Stimulated activated effector memory CD8-positive, alpha-beta T cell treated with anti-CD3 and anti-CD28 coated beads, Interleukin-12 subunit alpha, Interleukin-12 subunit beta, amount 100 ng/mL, for 72 hours (primary cell): ENCODE measurements at regions not wholly inside any gene's neighbourhood (a gene's known extent, or its start where the extent isn't known, plus 50 kb on each side); places are given as distances from the start of the nearest gene placed in this dataset.

Experiments
- ATAC-seq: fragments of 150-1000 bp; cut with Tn5 transposase; 2 replicates; pipeline ENCODE4 v1.10.0; 2021
- DNase-seq, 2 donors: peaks; one replicate each; pipeline ENCODE4 v3.0.0; 2021 to 2022; ENCODE audit warnings: low spot score in 2 of 2
- H3K27ac Mint-ChIP-seq: one replicate; pipeline ENCODE4 v1.8.0; 2022; ENCODE audit warnings: mild to moderate bottlenecking, mixed read lengths
- H3K36me3 Mint-ChIP-seq: one replicate; pipeline ENCODE4 v1.8.0; 2022; ENCODE audit warnings: mild to moderate bottlenecking, mixed read lengths
- H3K4me1 Mint-ChIP-seq: one replicate; pipeline ENCODE4 v1.8.0; 2022; ENCODE audit warnings: mixed read lengths
- H3K4me3 Mint-ChIP-seq: one replicate; pipeline ENCODE4 v1.8.0; 2022; ENCODE audit warnings: mild to moderate bottlenecking, mixed read lengths
- H3K9me3 Mint-ChIP-seq: one replicate; pipeline ENCODE4 v1.8.0; 2022; ENCODE audit warnings: mixed read lengths

DNA sequence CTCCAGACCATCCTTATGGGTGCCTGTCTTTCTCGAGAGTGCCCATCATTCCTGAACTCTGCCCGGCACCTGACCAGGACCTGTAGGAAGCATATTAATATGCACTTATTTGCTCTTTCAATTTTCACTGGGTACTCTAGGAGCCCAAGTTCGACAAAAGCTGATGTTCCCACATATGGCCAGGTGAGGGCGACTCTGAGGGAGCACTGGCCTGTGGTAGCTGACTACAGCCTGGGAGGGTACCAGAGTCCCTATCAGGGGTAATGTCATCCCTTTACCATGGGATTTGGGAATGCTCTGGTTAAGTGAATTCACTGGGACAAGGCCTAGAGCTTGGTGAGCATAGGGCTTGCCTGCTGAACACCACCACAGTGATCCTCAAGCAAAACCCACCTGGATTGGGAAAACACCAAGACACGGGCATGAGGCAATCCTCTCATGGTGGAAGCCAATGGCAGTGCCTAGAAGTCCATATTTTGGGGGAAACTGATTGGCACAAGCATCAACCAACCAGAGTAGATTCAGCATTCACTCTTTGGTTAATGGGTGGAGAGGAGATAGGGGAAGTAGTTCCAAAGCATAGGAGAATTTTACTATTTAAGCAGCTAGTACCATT lies 112.2 kb downstream of the MTX3 start:
- H3K9me3 Mint-ChIP-seq, result no peaks in the 10 kb centered on the region
- no peaks in the 10 kb centered on the region for H3K4me1 Mint-ChIP-seq
- no peaks in the 10 kb centered on the region for H3K36me3 Mint-ChIP-seq
- H3K27ac Mint-ChIP-seq, result no peak overlapping the region
- DNase-seq, result peak; percentile 24 to 75
- ATAC-seq, result peak; percentile 69
- no peak overlapping the region for H3K4me3 Mint-ChIP-seq

GRCh38 chr5:79878136-79878679 lies 112.9 kb downstream of the MTX3 start:
- ATAC-seq (no peak), DNase-seq (peak in 1 of 2 donors; percentile 8)
- no peaks in the 10 kb centered on the region for H3K4me1 Mint-ChIP-seq
- H3K27ac Mint-ChIP-seq, result no peak overlapping the region
- no peaks in the 10 kb centered on the region for H3K36me3 Mint-ChIP-seq
- no peaks in the 10 kb centered on the region for H3K9me3 Mint-ChIP-seq
- no peak overlapping the region for H3K4me3 Mint-ChIP-seq

- Mint-ChIP-seq H3K9me3 (no peaks in the 10 kb centered on the region), H3K4me3 (no peak overlapping the region)
These were observed 114.6 kb downstream of the MTX3 start for GRCh38 chr5:79876456-79876855.

GRCh38 chr5:79875230-79875629 lies 115.8 kb downstream of the MTX3 start:
- no peaks in the 10 kb centered on the region for H3K4me1 Mint-ChIP-seq
- no peaks in the 10 kb centered on the region for H3K36me3 Mint-ChIP-seq
- ATAC-seq (no peak), DNase-seq (peak in 1 of 2 donors; percentile 34)
- no peak overlapping the region for H3K4me3 Mint-ChIP-seq
- no peaks in the 10 kb centered on the region for H3K9me3 Mint-ChIP-seq
- H3K27ac Mint-ChIP-seq, result no peak overlapping the region

More at GRCh38 chr5:79876456-79876855, 114.6 kb downstream of the MTX3 start:
- DNase-seq (no peak), ATAC-seq (no peak)
- Mint-ChIP-seq H3K36me3 (no peaks in the 10 kb centered on the region), H3K4me1 (no peaks in the 10 kb centered on the region), H3K27ac (no peak overlapping the region)

- ATAC-seq (no peak), DNase-seq (peak in 1 of 2 donors; percentile 30)
- Mint-ChIP-seq H3K27ac (no peak overlapping the region), H3K36me3 (no peaks in the 10 kb centered on the region), H3K9me3 (no peaks in the 10 kb centered on the region), H3K4me3 (no peak overlapping the region), H3K4me1 (no peaks in the 10 kb centered on the region)
These were observed 117.9 kb downstream of the MTX3 start for GRCh38 chr5:79873187-79873586.

GRCh38 chr5:79872291-79872690 lies 118.8 kb downstream of the MTX3 start:
- no peak for DNase-seq

GRCh38 chr5:79871364-79872120 lies 119.5 kb downstream of the MTX3 start:
- ATAC-seq, result no peak
- Mint-ChIP-seq H3K4me1 (no peaks in the 10 kb centered on the region), H3K9me3 (no peaks in the 10 kb centered on the region), H3K27ac (no peak overlapping the region), H3K36me3 (no peaks in the 10 kb centered on the region), H3K4me3 (no peak overlapping the region)
- DNase-seq, result no peak

More at GRCh38 chr5:79872291-79872690, 118.8 kb downstream of the MTX3 start:
- Mint-ChIP-seq H3K36me3 (no peaks in the 10 kb centered on the region), H3K9me3 (no peaks in the 10 kb centered on the region), H3K4me3 (no peak overlapping the region), H3K4me1 (no peaks in the 10 kb centered on the region), H3K27ac (no peak overlapping the region)
- no peak for ATAC-seq

DNA sequence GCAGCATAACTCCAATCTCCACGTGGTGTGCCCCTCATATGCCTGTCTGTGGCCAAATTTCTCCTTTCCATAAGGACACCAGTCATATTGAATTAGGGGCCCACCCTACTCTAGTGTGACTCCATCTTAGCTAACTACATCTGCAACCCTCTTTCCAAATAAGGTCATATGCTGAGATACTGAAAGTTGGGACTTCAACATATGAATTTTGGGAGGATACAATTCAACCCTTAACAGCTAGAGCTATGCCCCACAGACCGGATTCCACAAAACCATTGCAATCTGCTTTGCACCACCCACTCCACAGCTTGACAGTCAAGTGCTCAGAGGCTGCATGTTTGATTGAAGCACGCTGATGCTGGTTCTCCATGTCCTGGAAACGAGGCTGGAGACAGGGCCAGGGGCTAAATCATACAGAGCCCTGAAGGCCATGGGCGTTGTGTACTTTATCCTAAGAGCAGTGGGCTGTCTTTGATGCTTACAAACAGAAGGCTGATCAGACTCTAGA lies 122.8 kb downstream of the MTX3 start:
- no peaks in the 10 kb centered on the region for H3K9me3 Mint-ChIP-seq
- ATAC-seq, result no peak
- no peak overlapping the region for H3K4me3 Mint-ChIP-seq
- no peak for DNase-seq
- H3K4me1 Mint-ChIP-seq, result no peaks in the 10 kb centered on the region
- no peaks in the 10 kb centered on the region for H3K36me3 Mint-ChIP-seq
- no peak overlapping the region for H3K27ac Mint-ChIP-seq

- Mint-ChIP-seq H3K36me3 (no peaks in the 10 kb centered on the region), H3K4me3 (no peak overlapping the region), H3K9me3 (no peaks in the 10 kb centered on the region), H3K27ac (no peak overlapping the region), H3K4me1 (no peaks in the 10 kb centered on the region)
- ATAC-seq, result no peak
- no peak for DNase-seq
These were observed 125.5 kb downstream of the MTX3 start for GRCh38 chr5:79865579-79865978.

GRCh38 chr5:79864364-79864763 lies 126.7 kb downstream of the MTX3 start:
- H3K4me3 Mint-ChIP-seq, result no peak overlapping the region
- ATAC-seq (no peak), DNase-seq (no peak)
- no peak overlapping the region for H3K27ac Mint-ChIP-seq
- no peaks in the 10 kb centered on the region for H3K9me3 Mint-ChIP-seq
- H3K4me1 Mint-ChIP-seq, result no peaks in the 10 kb centered on the region
- no peaks in the 10 kb centered on the region for H3K36me3 Mint-ChIP-seq

- Mint-ChIP-seq H3K36me3 (no peaks in the 10 kb centered on the region), H3K4me1 (peaks cover 8% of the 10 kb centered on the region), H3K4me3 (no peak overlapping the region), H3K9me3 (no peaks in the 10 kb centered on the region), H3K27ac (no peak overlapping the region)
- ATAC-seq (no peak), DNase-seq (no peak)
These were observed 131.5 kb downstream of the MTX3 start for GRCh38 chr5:79859588-79859987.

GRCh38 chr5:79858410-79858723 lies 132.7 kb downstream of the MTX3 start:
- no peak for DNase-seq
- Mint-ChIP-seq H3K4me1 (peaks cover 19% of the 10 kb centered on the region), H3K27ac (no peak overlapping the region), H3K9me3 (no peaks in the 10 kb centered on the region), H3K36me3 (no peaks in the 10 kb centered on the region), H3K4me3 (no peak overlapping the region)
- ATAC-seq, result no peak

DNA sequence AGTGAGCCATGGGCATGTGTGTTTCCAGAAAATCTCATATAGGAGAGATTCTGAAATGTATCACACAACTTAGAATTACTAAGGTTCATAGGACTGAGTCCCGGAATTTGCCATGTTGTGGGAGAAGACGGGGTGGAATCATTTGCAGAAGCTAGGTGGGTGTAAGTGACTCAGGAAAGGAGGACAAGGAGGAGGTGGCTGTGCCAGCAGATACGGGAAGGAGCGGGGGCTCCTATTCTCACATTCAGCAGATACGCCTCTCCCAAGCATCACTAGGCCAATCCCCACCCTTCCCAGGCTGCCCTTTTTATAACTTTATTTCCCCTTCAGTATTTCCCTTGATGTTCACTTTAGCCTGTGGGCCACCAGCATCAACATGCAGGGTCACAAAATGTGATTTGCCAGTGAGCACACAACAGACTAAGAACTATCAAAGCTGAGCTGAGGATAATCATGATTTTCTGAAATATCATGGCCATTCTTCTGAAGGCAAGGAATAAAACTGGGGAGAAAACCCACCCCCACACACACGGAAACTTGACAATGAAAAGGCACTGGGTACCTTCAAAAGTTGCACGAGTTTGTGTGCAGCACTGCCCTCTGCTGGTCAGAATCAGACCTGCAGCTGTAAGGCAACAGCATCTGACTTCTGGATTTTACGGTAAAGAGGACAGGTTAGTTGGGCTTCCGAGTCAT lies 133.2 kb downstream of the MTX3 start:
- DNase-seq, result peak; percentile 77 to 93
- H3K4me3 Mint-ChIP-seq, result no peak overlapping the region
- H3K4me1 Mint-ChIP-seq, result peaks cover 19% of the 10 kb centered on the region
- H3K9me3 Mint-ChIP-seq, result no peaks in the 10 kb centered on the region
- no peaks in the 10 kb centered on the region for H3K36me3 Mint-ChIP-seq
- no peak for ATAC-seq
- H3K27ac Mint-ChIP-seq, result no peak overlapping the region

DNA sequence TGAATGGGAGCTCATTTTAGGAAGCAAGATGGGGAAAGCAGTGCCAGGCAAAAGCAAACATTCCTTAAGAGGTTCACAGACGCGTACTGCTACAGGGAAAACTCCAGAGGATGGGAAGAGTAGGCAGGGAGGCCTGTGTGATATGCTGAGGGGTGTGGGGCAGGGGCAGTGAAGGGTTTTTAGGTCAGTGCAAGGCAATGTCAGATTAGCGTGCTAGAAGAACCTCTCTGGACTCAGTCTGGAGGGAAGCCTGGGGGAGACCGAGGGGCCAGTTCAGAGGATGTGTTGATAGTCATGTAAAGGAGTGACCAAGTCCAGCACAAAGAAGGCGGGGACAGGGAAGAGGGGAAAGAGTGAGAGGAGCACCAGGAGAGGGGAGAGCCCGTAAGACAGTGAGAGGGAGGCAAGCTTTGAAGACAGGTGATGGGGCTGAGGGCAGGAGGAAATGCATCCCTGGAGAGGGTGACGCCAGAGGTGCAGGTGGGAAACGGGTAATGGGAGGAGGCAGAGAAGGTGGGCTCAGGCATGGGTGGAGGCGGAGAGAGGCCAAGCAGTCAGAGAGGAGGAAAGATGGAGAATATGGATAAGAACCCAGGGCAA lies 134.5 kb downstream of the MTX3 start:
- H3K36me3 Mint-ChIP-seq, result no peaks in the 10 kb centered on the region
- no peak overlapping the region for H3K4me3 Mint-ChIP-seq
- no peak overlapping the region for H3K27ac Mint-ChIP-seq
- H3K9me3 Mint-ChIP-seq, result no peaks in the 10 kb centered on the region
- peaks cover 19% of the 10 kb centered on the region for H3K4me1 Mint-ChIP-seq
- DNase-seq (no peak), ATAC-seq (no peak)

- ATAC-seq (peak; percentile 95), DNase-seq (no peak)
- Mint-ChIP-seq H3K27ac (peak overlapping the region; percentile 79), H3K4me1 (peaks cover 19% of the 10 kb centered on the region), H3K36me3 (no peaks in the 10 kb centered on the region), H3K9me3 (no peaks in the 10 kb centered on the region), H3K4me3 (no peak overlapping the region)
These were observed 137.2 kb downstream of the MTX3 start for GRCh38 chr5:79853676-79854418.
